ENCODE measurements at regions not wholly inside any gene's neighbourhood (a gene's known extent, or its start where the extent isn't known, plus 50 kb on each side); places are given as distances from the start of the nearest gene placed in this dataset.
"Not testable (repeated sequence)": the region's sequence is repeated elsewhere in the genome, so short reads cannot be mapped to it uniquely, and the experiment has no call there.

- TF ChIP-seq RERE (CRISPR knock-in tag; IDR thresholded peaks at IDR 0.05; ENCODE audit: borderline replicate concordance) (no peak), GTF2B (IDR thresholded peaks at IDR 0.05; ENCODE audit: extremely low read depth, insufficient read length) (no peak), HDGF (IDR thresholded peaks at IDR 0.05) (no peak), KDM2B (CRISPR knock-in tag; IDR thresholded peaks at IDR 0.05) (no peak), YBX1 (IDR thresholded peaks at IDR 0.05) (no peak)
Measured at GRCh38 chr12:114604606-114605005, 79.4 kb downstream of the TBX3 start (continued).

- in situ Hi-C loops (cut with MboI); H3K4me3 ChIP-seq; intact Hi-C loops (cut with micrococcal nuclease); H3K36me3 ChIP-seq (ENCODE audit: control insufficient read depth, insufficient read depth, low read length); H3K9me3 ChIP-seq (replicated peaks; ENCODE audit: control insufficient read depth, insufficient read depth, low read depth, low read length); CTCF ChIA-PET (ENCODE audit: low intra/inter-chr PET ratio); BruUV-seq (replicated peaks); H3K4me2 ChIP-seq (ENCODE audit: insufficient read depth, low read length); H3K9me1 ChIP-seq (ENCODE audit: control insufficient read depth, insufficient read depth, low read length); H3K27ac ChIP-seq (ENCODE audit: extremely low read depth, low read depth, low read length); ATAC-seq; POLR2A ChIA-PET; H4K20me1 ChIP-seq (replicated peaks; ENCODE audit: control insufficient read depth, insufficient read depth, low read length); H3K27me3 ChIP-seq (ENCODE audit: control insufficient read depth in 2 of 2, insufficient read depth in 2 of 2, low read length in 2 of 2); H3K79me2 ChIP-seq (ENCODE audit: control insufficient read depth, insufficient read depth, low read length); H2AFZ ChIP-seq (ENCODE audit: low read depth, low read length); DNase-seq (ENCODE audit: extremely low read depth in 1 of 4, low spot score in 3 of 4); H3K4me1 ChIP-seq (replicated peaks in 1 of 2; ENCODE audit: control insufficient read depth in 2 of 2, insufficient read depth in 2 of 2, low read length in 2 of 2); H3K9ac ChIP-seq (ENCODE audit: insufficient read depth in 1 of 2, low read depth in 2 of 2, low read length in 2 of 2); FAIRE-seq: not testable (repeated sequence)
- WGBS (ENCODE audit: insufficient coverage, low coverage, missing lambda C conversion rate), result 0% methylated on average over 2 of the region's 2 CpGs
Measured at GRCh38 chr12:114600584-114600983, 83.4 kb downstream of the TBX3 start.

All from K562 (cell line).